ENCODE measurements at regions not wholly inside any gene's neighbourhood (a gene's known extent, or its start where the extent isn't known, plus 50 kb on each side); places are given as distances from the start of the nearest gene placed in this dataset.

GRCh38 chr11:26062660-26063059 is 269.3 kb upstream of the ANO3 start:
- Histone ChIP-seq H3K4me3 (no peak overlapping the region), H3K9me3 (no peaks in the 10 kb centered on the region), H3K27ac (no peak overlapping the region), H3K27me3 (no peaks in the 10 kb centered on the region), H3K36me3 (no peaks in the 10 kb centered on the region), H3K4me1 (no peaks in the 10 kb centered on the region)
- intact Hi-C loops (cut with DNase I; ENCODE audit: low total_unique reads) = no loop called here
- no peak for DNase-seq
- TF ChIP-seq POLR2A (IDR thresholded peaks at IDR 0.05) = no peak
- TF ChIP-seq, protein P1, sequence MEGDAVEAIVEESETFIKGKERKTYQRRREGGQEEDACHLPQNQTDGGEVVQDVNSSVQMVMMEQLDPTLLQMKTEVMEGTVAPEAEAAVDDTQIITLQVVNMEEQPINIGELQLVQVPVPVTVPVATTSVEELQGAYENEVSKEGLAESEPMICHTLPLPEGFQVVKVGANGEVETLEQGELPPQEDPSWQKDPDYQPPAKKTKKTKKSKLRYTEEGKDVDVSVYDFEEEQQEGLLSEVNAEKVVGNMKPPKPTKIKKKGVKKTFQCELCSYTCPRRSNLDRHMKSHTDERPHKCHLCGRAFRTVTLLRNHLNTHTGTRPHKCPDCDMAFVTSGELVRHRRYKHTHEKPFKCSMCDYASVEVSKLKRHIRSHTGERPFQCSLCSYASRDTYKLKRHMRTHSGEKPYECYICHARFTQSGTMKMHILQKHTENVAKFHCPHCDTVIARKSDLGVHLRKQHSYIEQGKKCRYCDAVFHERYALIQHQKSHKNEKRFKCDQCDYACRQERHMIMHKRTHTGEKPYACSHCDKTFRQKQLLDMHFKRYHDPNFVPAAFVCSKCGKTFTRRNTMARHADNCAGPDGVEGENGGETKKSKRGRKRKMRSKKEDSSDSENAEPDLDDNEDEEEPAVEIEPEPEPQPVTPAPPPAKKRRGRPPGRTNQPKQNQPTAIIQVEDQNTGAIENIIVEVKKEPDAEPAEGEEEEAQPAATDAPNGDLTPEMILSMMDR (IDR thresholded peaks at IDR 0.05) = no peak

DNA sequence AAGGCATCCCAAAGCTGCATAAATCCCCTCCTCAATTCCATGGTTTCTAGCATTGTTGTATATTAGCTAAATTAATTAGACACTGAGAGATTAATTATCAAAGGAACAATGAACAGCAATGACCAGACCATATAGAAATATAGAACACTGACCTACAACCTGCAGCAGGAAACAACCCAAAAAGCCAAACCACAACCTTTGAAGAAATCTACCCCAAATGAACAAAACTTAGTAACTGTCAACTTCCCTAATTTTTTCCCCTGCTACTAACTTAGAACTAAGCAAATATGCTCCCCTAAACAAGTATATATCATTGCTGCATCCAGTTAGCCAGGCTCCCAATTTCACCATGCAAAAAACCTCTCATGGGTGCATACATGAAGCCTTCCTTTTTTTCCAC is 268.0 kb upstream of the ANO3 start:
- H3K4me3 ChIP-seq = no peak overlapping the region
- intact Hi-C loops (cut with DNase I; ENCODE audit: low total_unique reads) = no loop called here

DNA sequence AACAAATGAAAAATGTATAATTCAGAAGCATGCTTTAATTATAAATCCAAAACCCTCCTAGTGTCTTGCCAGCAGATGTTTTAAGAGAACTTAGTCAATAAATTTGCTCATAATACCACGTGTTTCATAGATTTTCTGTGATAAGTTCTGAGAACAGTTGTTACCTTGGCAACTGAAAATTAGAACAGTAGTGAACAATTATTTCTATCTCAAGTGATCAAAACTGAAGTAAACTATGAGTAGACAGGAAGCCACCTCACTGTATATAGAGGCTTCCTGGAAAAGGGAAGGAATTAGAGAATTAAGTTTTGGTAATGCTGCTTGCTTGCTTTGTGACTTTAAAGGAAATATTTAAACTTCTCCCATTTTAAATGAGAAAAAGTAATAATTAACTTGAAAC is 266.0 kb upstream of the ANO3 start:
- Histone ChIP-seq H3K9me3 (no peaks in the 10 kb centered on the region), H3K36me3 (no peaks in the 10 kb centered on the region)

More for the DNA sequence above, 268.0 kb upstream of the ANO3 start:
- Histone ChIP-seq H3K36me3 (no peaks in the 10 kb centered on the region), H3K9me3 (no peaks in the 10 kb centered on the region), H3K27me3 (no peaks in the 10 kb centered on the region), H3K27ac (no peak overlapping the region), H3K4me1 (no peaks in the 10 kb centered on the region)
- no peak for TF ChIP-seq POLR2A (IDR thresholded peaks at IDR 0.05)
- TF ChIP-seq, protein P1 (IDR thresholded peaks at IDR 0.05) = no peak
- no peak for DNase-seq

GRCh38 chr11:26070714-26071380 is 261.1 kb upstream of the ANO3 start:
- no peaks in the 10 kb centered on the region for H3K27me3 ChIP-seq
- no peak for DNase-seq
- H3K4me3 ChIP-seq = no peak overlapping the region
- H3K36me3 ChIP-seq = no peaks in the 10 kb centered on the region
- H3K4me1 ChIP-seq = no peaks in the 10 kb centered on the region
- no peak overlapping the region for H3K27ac ChIP-seq
- H3K9me3 ChIP-seq = no peaks in the 10 kb centered on the region
- intact Hi-C loops (cut with DNase I; ENCODE audit: low total_unique reads) = no loop called here
- TF ChIP-seq, protein P1 (IDR thresholded peaks at IDR 0.05) = no peak

More for the DNA sequence above, 266.0 kb upstream of the ANO3 start:
- DNase-seq = no peak
- Histone ChIP-seq H3K4me3 (no peak overlapping the region), H3K27me3 (no peaks in the 10 kb centered on the region), H3K4me1 (no peaks in the 10 kb centered on the region), H3K27ac (no peak overlapping the region)
- TF ChIP-seq, protein P1 (IDR thresholded peaks at IDR 0.05) = no peak
- no peak for TF ChIP-seq POLR2A (IDR thresholded peaks at IDR 0.05)
- intact Hi-C loops (cut with DNase I; ENCODE audit: low total_unique reads) = no loop called here

DNA sequence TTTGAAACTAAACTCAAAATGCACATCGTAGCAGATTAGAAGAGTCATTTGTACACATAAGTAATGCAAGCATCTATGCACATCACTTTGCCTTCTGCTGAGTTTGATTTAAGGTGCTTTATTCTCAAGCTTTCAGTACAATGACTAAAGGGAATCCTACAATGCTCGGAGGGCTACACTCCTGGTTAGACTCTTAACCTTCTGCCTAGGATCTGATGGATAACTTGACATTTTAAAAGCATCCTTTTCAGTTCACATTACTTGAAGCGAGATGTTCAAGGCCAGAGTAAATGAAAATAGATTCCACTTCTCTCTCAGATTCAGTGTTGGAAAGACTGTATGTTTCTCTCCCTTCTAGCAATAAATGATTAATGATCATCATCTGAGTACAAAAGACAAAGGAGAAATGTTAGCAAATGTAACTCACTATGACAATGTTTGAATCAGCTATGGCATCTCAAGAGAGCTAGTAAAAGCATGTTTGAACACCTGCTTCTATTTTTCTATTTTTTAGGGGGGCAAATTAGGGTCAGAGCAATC is 259.2 kb upstream of the ANO3 start:
- intact Hi-C loops (cut with DNase I; ENCODE audit: low total_unique reads) = no loop called here
- H3K4me3 ChIP-seq = no peak overlapping the region
- H3K36me3 ChIP-seq = no peaks in the 10 kb centered on the region

More for the DNA sequence above, 259.2 kb upstream of the ANO3 start:
- Histone ChIP-seq H3K9me3 (no peaks in the 10 kb centered on the region), H3K4me1 (no peaks in the 10 kb centered on the region), H3K27me3 (no peaks in the 10 kb centered on the region), H3K27ac (no peak overlapping the region)
- DNase-seq = no peak
- no peak for TF ChIP-seq POLR2A (IDR thresholded peaks at IDR 0.05)
- TF ChIP-seq, protein P1 (IDR thresholded peaks at IDR 0.05) = no peak
